Mesothelial cell of epicardium (in vitro differentiated cells): ENCODE measurements at regions not wholly inside any gene's neighbourhood (a gene's known extent, or its start where the extent isn't known, plus 50 kb on each side); places are given as distances from the start of the nearest gene placed in this dataset.

Experiments
- DNase-seq, 2 experiments: peaks; one replicate each; pipeline ENCODE4 v3.0.0; 2021; ENCODE audit warnings: low spot score in 2 of 2; ENCODE audit not compliant: unreplicated experiment in 2 of 2
- H3K27ac Mint-ChIP-seq: 2 replicates; pipeline ENCODE4 v1.8.0; 2021; ENCODE audit warnings: mixed read lengths
- H3K27me3 Mint-ChIP-seq: 2 replicates; pipeline ENCODE4 v1.8.0; 2021; ENCODE audit warnings: low read depth, mixed read lengths
- H3K36me3 Mint-ChIP-seq: 2 replicates; pipeline ENCODE4 v1.8.0; 2021; ENCODE audit warnings: mixed read lengths
- H3K4me1 Mint-ChIP-seq: 2 replicates; pipeline ENCODE4 v1.8.0; 2021; ENCODE audit warnings: mixed read lengths
- H3K4me3 Mint-ChIP-seq: 2 replicates; pipeline ENCODE4 v1.8.0; 2021; ENCODE audit warnings: mild to moderate bottlenecking, moderate library complexity, mixed read lengths
- H3K9me3 Mint-ChIP-seq: 2 replicates; pipeline ENCODE4 v1.8.0; 2021; ENCODE audit warnings: mixed read lengths
- CTCF ChIP-seq: fragments of 200-600 bp; sonication (generic); IDR thresholded peaks from one replicate; pipeline ENCODE4 v1.5.0; 2021; ENCODE audit warnings: antibody characterized with exemption; ENCODE audit not compliant: unreplicated experiment

- no peaks in the 10 kb centered on the region for H3K27me3 Mint-ChIP-seq
- H3K4me1 Mint-ChIP-seq = peaks cover 15% of the 10 kb centered on the region
- no peak overlapping the region for H3K4me3 Mint-ChIP-seq
- no peaks in the 10 kb centered on the region for H3K36me3 Mint-ChIP-seq
- no peak for TF ChIP-seq CTCF
- H3K9me3 Mint-ChIP-seq = no peaks in the 10 kb centered on the region
- DNase-seq = no peak
- no peak overlapping the region for H3K27ac Mint-ChIP-seq
These were observed 156.9 kb upstream of the NR3C1 start for GRCh38 chr5:143560378-143560777.

- Mint-ChIP-seq H3K4me3 (no peak overlapping the region), H3K9me3 (no peaks in the 10 kb centered on the region), H3K4me1 (peaks cover 15% of the 10 kb centered on the region), H3K27me3 (no peaks in the 10 kb centered on the region), H3K36me3 (no peaks in the 10 kb centered on the region), H3K27ac (no peak overlapping the region)
- no peak for TF ChIP-seq CTCF
- no peak for DNase-seq
These were observed 156.2 kb upstream of the NR3C1 start for GRCh38 chr5:143559586-143560109.

GRCh38 chr5:143558048-143558447 lies 154.6 kb upstream of the NR3C1 start:
- no peak overlapping the region for H3K4me3 Mint-ChIP-seq
- H3K36me3 Mint-ChIP-seq = no peaks in the 10 kb centered on the region
- DNase-seq = no peak
- H3K27me3 Mint-ChIP-seq = no peaks in the 10 kb centered on the region
- H3K27ac Mint-ChIP-seq = peak overlapping the region; percentile 2
- H3K4me1 Mint-ChIP-seq = peaks cover 15% of the 10 kb centered on the region
- no peaks in the 10 kb centered on the region for H3K9me3 Mint-ChIP-seq
- TF ChIP-seq CTCF = no peak

GRCh38 chr5:143557061-143557818 lies 153.8 kb upstream of the NR3C1 start:
- Mint-ChIP-seq H3K4me1 (peaks cover 15% of the 10 kb centered on the region), H3K9me3 (no peaks in the 10 kb centered on the region), H3K36me3 (no peaks in the 10 kb centered on the region), H3K27me3 (no peaks in the 10 kb centered on the region), H3K4me3 (no peak overlapping the region), H3K27ac (peak overlapping the region; percentile 10)
- no peak for TF ChIP-seq CTCF
- DNase-seq = no peak

GRCh38 chr5:143554918-143555477 lies 151.5 kb upstream of the NR3C1 start:
- TF ChIP-seq CTCF = no peak

More at GRCh38 chr5:143554918-143555477, 151.5 kb upstream of the NR3C1 start:
- no peak overlapping the region for H3K27ac Mint-ChIP-seq
- no peak overlapping the region for H3K4me3 Mint-ChIP-seq
- H3K4me1 Mint-ChIP-seq = peaks cover 15% of the 10 kb centered on the region
- no peaks in the 10 kb centered on the region for H3K9me3 Mint-ChIP-seq
- H3K36me3 Mint-ChIP-seq = no peaks in the 10 kb centered on the region
- H3K27me3 Mint-ChIP-seq = no peaks in the 10 kb centered on the region
- DNase-seq = no peak
